GM19324 (cell line): ENCODE measurements at regions not wholly inside any gene's neighbourhood (a gene's known extent, or its start where the extent isn't known, plus 50 kb on each side); places are given as distances from the start of the nearest gene placed in this dataset.
"Not testable (repeated sequence)": the region's sequence is repeated elsewhere in the genome, so short reads cannot be mapped to it uniquely, and the experiment has no call there.

ENCODE experiments used
- ATAC-seq: cut with Tn5 transposase; IDR thresholded peaks from one replicate; pipeline ENCODE4 v1.9.1; 2021; ENCODE audit warnings: mild to moderate bottlenecking, moderate library complexity; ENCODE audit not compliant: unreplicated experiment, low FRiP score

DNA sequence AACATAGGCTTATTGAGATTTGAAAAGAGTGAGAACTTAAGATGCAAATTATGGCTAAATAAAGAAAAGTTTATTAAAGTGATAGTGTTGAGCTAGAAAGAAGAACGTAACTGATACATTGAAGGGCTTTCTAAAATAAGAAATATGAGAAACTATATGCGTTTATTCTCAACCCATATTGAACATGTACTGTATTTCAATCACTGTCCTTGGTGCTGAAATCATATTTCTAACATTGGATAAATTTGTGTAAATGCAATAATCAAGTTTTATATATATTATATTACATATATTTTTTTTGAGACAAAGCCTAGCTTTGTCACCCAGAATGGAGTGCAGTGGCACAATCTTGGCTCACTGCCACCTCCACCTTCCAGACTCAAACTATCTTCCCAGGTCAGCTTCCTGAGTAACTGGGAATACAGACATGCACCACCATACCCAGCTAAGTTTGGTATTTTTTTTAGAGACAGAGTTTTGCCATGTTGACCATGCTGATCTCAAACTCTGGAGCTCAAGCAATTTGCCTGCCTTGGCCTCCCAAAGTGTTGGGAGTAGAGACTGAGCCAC, 1065.8 kb downstream of the REEP3 start:
- ATAC-seq, result no peak

- no peak for ATAC-seq
Observed at GRCh38 chr10:64594072-64594471, 1072.9 kb downstream of the REEP3 start.

DNA sequence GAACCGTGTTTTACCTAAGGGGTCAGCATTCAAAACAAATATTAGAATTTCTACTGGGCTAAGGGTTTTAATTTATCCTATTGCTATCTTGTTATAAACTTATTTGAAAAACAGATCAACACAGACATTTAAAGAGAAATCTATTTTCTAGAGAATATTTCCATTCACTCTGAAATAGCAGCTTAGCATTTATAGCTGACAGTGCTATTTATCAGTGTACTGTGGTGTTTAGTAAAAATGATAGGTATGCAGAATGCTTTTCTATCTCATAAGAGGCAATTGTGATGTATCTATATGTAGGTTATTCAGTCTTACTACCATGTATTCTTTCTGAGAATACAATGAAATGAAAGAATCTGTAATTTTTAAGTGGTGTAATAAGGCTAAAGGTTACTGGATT, 1077.4 kb downstream of the REEP3 start:
- ATAC-seq, result no peak

DNA sequence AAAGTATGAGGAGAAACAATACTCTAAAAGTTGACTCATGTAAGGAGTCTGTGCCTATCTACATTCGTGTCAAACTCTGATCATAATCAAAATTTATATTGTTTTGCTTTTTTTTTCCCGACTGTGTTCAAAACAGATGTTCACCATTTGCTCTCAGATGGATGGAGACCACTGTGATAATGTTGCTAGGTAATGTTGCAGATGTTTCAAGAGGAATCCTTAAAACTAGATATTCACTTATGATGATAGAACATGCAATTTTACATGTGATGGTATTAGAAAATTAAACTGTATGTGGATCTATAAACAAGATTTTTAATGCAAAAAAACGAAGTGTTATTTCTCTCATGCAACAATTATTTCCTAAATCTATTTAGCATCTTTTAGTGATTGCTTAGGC, 1080.1 kb downstream of the REEP3 start:
- no peak for ATAC-seq

DNA sequence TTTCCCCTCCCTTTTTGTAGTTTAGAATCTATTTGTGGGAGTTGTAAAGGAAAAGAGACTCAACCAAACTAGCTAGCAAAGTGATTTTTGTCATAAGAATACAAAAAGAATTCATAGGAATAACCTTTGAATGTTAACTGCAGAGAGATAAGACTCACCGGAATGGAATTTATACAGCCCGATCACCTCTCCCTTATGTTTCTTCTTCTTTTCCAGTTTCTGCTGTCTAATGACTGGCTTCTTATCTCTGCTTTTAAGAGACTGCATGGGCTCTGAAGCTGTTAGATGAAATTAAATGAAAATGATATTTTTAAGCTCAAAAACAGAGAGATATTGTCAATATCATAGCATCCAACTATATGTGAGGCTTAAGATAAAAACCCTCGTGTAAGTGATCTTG, 1095.9 kb downstream of the REEP3 start:
- no peak for ATAC-seq

- ATAC-seq, result no peak
Observed at GRCh38 chr10:64619102-64619501, 1097.9 kb downstream of the REEP3 start.

DNA sequence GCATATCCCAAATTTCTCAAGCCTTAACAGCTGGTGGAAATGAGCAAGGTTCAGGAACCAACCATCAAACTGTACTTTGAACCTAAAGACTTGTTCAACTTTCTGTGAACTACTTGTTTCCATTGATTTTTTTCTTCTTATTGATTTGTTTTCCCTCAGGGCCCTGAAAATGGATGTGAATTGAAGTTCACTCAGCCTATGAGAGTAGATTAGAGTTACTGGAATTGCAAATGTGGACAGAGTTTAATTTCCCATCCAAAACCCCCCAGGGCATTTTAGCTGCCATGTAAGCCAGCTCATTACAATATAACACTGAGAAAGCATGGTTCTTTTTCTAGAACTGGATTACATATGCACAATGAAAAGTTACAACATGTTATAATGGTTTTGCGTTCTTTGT, 1105.7 kb downstream of the REEP3 start:
- ATAC-seq, result no peak

GRCh38 chr10:64630534-64630933, 1109.3 kb downstream of the REEP3 start:
- no peak for ATAC-seq

GRCh38 chr10:64635906-64636305, 1114.7 kb downstream of the REEP3 start:
- ATAC-seq, result no peak

DNA sequence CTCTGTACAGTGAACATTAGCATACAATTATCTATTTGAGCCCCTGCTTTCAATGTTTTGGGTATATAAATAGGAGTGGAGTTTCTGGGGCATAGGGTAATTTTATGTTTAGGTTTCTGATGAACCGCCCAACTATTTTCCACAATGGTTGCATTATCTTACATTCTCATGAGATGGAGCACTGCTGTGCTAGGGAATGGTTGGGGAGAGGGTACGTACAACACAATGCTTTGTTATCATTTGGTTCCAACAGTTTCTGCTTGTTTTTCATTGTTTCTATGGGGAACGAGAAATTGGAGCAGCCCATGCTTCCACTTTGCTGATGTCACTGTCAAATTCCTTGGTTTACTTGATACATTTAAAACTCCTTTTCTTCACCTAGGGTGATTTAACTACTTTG, 1115.3 kb downstream of the REEP3 start:
- ATAC-seq, result no peak

DNA sequence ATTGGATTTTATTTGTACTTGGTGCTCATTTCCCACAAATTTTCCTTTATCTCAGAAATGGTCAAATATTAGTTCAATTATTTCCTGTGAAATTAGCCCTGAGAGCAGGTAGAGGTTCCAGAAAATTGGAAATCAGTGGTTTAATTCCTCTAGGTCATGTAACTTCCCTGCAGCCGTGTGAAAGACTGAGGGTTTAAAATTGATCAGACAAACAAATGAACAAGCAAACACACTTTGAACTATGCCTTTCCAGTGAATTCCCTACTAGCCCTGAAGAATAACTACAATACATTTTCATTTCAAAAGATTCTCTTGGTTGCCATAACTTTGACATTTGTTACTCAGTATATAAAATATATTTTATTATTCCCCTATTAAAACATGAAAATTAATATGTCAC, 1116.7 kb downstream of the REEP3 start:
- ATAC-seq, result no peak

- no peak for ATAC-seq
Observed at GRCh38 chr10:64648915-64649314, 1127.7 kb downstream of the REEP3 start.

DNA sequence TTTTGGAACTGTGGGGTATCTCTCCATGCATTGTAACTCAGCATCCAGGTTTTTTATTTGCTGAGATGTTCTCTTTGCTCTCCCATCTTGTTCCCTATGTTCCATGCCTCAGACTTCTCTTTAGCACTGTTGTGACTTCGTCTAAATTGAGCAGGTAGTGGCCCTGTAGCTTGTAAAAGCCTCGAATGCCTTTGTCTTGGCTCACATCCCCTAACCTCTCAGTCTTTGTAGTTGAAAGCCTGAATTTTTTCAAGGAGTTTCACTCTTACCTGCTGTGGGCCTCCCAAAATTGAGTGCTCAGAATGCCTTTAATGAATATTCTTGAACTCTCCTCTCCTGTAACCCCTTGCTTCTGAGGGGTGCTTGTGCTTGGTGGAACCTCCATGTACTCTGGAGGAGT, 1137.3 kb downstream of the REEP3 start:
- no peak for ATAC-seq

GRCh38 chr10:64659311-64659710, 1138.1 kb downstream of the REEP3 start:
- ATAC-seq, result no peak

- ATAC-seq, result no peak
Observed at GRCh38 chr10:64682043-64682442, 1160.8 kb downstream of the REEP3 start.

GRCh38 chr10:64690194-64690593, 1169.0 kb downstream of the REEP3 start:
- no peak for ATAC-seq

DNA sequence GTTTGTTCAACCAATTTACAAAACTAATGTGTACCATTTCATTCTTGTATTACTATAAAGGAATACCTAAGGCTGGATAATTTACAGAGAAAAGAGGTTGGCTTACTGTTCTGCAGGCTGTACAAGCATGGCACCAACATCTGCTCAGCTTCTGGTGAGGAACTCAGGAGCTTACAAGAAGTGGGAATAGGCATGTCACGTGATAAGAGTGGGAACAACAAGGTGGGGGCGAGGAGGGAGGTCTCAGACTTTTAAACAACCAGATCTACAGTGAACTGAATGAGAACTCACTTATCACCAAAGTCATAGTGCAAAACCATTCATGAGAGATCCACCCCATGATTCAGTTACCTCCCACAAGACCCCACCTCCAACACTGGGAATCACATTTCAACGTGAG, 1178.0 kb downstream of the REEP3 start:
- no peak for ATAC-seq

- not testable (repeated sequence) for ATAC-seq
Observed at GRCh38 chr10:64702086-64702485, 1180.9 kb downstream of the REEP3 start.

DNA sequence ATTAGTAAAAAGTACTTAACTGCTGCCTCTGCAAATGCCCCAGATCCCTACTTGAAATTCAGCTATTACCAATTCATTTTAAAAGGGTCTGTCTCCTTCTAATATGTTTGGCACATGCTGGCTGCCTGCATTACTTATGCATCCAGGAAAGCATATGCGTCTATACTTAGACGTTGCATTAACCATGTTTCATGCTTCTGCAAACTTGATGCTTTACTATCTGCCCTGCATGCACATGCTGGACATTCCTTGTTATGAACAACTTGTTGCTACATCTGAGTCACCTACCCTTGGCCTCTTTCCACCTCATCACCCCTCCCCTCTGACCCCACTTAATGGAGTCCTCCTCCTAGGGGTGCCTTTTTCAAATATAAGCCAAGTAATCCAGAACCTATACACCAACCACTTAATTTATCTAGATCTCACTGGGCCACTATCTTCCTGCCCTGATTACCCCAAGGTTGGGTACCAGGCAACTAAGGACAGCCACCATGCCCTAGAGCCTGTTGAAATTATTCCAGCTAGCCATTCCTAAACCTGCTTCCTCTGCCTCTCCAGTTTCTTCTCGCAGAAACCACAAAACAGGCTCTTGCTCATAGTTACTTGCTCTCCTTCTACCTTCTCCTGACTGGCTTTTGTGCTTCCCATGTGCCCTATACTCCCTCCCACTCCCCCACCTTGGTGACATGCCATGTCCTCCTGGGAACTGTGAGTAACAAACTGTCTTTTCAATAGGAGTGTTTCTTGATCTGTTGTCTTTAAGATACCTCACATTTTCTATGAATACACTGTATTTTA, 1187.9 kb downstream of the REEP3 start:
- ATAC-seq, result no peak

DNA sequence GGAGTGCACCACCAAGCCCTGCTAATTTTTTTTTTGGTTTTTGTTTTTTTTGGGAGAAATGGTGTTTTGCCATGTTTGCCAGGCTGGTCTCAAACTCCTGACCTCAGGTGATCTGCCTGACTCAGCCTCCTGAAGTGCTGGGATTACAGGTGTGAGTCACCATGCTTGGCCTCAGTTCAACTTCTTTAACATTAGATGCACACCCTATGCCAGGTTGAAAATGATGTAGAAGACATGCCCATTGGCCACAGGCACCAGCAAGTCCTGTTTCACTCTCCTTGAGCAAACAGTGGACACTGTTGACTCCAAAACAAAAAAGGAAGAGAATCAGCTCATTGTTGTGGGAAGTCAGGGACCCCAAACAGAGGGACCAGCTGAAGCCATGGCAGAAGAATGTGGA, 1205.3 kb downstream of the REEP3 start:
- no peak for ATAC-seq

DNA sequence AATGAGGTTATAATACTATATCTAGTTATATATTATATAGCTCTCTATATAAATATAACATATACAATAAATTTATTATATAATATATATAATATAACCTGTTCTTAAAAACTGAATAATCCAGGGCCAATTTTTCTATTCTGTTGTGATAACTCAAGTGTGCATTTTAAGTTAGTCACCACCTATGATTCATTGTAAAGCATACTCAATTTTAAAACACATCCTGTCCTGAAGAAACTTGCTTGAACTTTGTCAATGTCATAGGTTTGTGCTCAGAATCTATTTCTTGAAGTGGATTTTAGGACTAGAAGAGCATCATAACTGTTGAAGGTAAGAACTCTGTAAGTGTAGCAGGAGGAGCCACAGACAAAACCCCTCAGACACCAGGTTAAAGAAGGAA, 1209.8 kb downstream of the REEP3 start:
- ATAC-seq, result no peak

GRCh38 chr10:64732372-64732957, 1211.3 kb downstream of the REEP3 start:
- no peak for ATAC-seq
